ENCODE measurements at regions not wholly inside any gene's neighbourhood (a gene's known extent, or its start where the extent isn't known, plus 50 kb on each side); places are given as distances from the start of the nearest gene placed in this dataset.

GRCh38 chr14:26104717-26105116 lies 493.1 kb downstream of the NOVA1 start:
- no peak for TF ChIP-seq EGR1 (IDR thresholded peaks at IDR 0.05; ENCODE audit: low read depth)
- TF ChIP-seq, protein P1, sequence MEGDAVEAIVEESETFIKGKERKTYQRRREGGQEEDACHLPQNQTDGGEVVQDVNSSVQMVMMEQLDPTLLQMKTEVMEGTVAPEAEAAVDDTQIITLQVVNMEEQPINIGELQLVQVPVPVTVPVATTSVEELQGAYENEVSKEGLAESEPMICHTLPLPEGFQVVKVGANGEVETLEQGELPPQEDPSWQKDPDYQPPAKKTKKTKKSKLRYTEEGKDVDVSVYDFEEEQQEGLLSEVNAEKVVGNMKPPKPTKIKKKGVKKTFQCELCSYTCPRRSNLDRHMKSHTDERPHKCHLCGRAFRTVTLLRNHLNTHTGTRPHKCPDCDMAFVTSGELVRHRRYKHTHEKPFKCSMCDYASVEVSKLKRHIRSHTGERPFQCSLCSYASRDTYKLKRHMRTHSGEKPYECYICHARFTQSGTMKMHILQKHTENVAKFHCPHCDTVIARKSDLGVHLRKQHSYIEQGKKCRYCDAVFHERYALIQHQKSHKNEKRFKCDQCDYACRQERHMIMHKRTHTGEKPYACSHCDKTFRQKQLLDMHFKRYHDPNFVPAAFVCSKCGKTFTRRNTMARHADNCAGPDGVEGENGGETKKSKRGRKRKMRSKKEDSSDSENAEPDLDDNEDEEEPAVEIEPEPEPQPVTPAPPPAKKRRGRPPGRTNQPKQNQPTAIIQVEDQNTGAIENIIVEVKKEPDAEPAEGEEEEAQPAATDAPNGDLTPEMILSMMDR (IDR thresholded peaks at IDR 0.05 in 2 of 3, conservative IDR thresholded peaks at IDR 0.05 in 1 of 3; ENCODE audit: borderline replicate concordance in 1 of 3, insufficient read depth in 1 of 3, low read depth in 2 of 3, low read length in 2 of 3) = no peak
- TF ChIP-seq EZH2 (IDR thresholded peaks at IDR 0.05) = no peak
- TF ChIP-seq JUND (IDR thresholded peaks at IDR 0.05) = no peak
- no peak for TF ChIP-seq REST (IDR thresholded peaks at IDR 0.05; ENCODE audit: low read depth)
- no peak for TF ChIP-seq POLR2AphosphoS5 (IDR thresholded peaks at IDR 0.05; ENCODE audit: low read depth, low read length)
- TF ChIP-seq POLR2A (IDR thresholded peaks at IDR 0.05; ENCODE audit: borderline replicate concordance, extremely low read depth, insufficient read depth, insufficient read length) = no peak
- TF ChIP-seq YY1 (IDR thresholded peaks at IDR 0.05; ENCODE audit: extremely low read depth, insufficient replicate concordance, low read depth, low read length) = no peak
- no peak for TF ChIP-seq EZH2phosphoT487 (IDR thresholded peaks at IDR 0.05; ENCODE audit: borderline replicate concordance)

Data from HCT116 (cell line).